HS-5 (cell line): ENCODE measurements at regions not wholly inside any gene's neighbourhood (a gene's known extent, or its start where the extent isn't known, plus 50 kb on each side); places are given as distances from the start of the nearest gene placed in this dataset.
A peak's percentile ranks its signal among the peaks of the same experiment; 100 is the strongest.

Experiments
- DNase-seq: peaks from one replicate; pipeline ENCODE4 v3.0.0-alpha.2; 2012; ENCODE audit warnings: low read depth

DNA sequence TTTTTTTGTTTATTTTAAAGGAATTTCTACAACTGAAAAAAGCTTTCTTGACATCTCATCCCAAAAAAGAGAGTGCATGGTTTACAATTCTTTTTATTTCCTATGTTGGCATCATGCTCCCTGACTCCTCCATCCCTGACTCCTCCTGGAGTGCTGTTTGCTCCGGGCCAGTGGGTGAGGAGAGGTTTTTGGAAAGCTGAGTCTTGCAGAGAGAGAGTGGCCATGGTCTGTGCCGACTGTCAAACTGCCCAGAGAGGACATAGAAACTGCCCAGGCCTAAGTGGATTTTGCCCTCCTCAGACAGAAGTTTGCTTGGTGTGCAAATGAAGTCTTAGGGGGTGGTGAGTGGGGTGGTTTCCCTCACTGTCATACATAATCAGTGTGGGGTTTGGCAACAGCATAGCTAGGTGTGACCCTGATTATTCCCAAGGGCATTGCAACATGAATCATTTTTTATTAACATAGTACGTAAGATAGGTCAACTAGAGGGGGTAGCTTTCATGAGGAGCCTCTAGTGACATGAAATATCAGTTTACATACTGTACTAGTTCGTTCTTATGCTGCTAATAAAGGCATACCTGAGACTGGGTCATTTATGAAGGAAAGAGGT, 179.8 kb upstream of the UBL3 start:
- DNase-seq: no peak

- no peak for DNase-seq
Measured at GRCh38 chr13:30027569-30028455, 177.4 kb upstream of the UBL3 start.

DNA sequence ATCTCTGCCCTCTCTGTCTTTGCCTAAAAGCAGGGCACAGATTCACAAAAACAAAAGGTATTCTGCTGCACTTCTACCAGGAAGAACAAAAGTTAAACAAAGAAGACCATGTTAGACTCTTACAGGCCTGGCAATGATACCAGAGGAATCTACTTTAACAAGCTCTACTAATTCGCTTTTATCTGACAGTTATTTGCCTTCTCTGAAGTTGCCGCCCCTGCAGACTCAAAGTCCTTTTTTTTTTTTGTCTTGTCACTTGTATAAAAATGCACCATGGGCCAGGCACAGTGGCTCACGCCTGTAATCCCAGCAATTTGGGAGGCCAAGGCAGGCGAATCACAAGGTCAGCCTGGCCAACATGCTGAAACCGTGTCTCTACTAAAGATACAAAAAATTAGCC, 176.5 kb upstream of the UBL3 start:
- no peak for DNase-seq

DNA sequence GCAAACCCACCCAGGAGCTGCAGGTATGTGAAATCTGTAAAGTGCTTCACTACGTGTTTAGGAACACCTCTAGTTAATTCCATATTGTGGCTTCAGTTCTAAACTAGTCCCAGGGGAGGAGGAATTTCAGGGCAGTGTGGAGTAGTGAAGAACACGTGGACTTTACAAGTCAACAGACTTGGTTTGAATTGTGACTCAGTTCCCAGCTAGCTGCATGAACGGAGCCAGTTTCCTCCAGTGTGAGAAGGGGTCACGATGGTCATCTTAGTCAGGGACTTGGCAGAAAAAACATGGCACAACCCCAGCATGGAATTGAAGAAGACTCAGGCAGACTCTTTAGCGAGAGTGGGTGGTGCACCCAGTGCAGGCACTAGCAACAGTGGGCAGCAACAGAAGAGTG, 175.7 kb upstream of the UBL3 start:
- DNase-seq: peak; percentile 58

DNA sequence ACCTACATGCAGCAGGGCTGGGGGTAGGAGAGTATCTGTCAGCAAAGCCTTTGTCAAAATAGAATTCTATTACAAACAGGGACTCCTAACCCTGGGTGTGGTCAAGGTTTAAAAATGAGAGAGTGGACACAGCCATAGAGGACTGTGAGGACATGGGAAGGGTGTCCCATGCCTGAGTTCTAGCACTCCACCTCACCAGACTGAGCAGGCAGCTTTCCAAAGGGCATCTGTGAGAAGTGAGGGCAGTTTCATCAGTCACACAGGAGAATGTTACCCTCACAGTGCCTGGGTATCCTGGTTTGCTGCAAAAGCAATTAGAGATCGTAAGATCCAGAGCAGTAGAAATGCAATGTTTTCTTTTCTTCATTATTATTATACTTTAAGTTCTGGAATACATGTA, 174.9 kb upstream of the UBL3 start:
- DNase-seq: no peak

DNA sequence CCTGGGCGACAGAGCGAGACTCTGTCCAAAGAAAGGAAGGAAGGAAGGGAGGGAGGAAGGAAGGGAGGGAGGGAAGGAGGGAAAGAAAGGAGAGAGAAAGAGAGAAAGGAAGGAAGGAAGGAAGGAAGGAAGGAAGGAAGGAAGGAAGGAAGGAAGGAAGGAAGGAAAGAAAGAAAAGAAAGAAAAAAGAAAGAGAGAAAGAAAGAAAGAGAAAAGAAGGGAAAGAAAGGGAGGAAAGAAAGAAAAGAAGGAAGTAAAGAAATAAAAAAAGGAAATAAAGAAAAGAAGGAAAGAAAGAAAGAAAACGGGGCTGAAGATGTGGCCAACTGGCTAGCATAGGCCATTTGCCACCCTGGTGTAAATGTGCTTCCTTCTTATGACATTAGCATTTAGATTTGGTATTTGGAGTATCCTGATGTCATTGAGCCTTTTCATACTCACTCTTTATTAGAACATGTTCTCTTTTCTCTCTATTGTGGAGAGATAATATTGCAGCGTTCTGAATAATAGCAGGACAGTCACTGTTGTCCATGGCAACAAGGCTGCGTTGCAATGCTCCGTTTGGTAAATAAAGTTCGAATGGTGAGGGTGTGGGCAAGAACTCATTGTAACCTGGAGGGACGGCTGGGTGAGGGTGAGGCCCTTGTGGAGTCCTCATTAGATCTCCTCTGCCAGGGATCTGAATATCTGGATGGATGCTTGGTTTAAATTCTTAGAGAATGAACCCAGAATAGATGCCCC, 173.9 kb upstream of the UBL3 start:
- DNase-seq: no peak

- no peak for DNase-seq
Measured at GRCh38 chr13:30023196-30023895, 172.9 kb upstream of the UBL3 start.

DNA sequence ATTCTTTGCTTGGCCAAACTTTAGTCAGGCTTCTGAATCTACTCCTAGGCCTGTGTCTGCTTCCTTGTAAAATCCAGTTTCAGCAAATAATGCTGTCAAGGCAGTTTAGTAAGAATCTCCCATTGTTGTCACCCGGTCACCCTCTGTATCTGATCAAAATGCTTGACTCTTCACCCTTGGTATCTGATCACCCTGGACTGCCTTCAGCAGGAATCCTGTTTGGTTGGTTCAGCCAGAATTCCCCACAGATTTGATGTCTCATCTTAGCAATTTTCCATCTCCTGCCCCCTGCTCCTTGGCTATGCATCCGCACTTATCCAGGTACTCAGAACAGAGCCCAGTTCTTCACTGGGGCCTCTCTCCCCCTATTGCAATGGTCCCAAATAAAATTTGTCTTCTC, 172.4 kb upstream of the UBL3 start:
- DNase-seq: no peak

- no peak for DNase-seq
Measured at GRCh38 chr13:30022256-30022655, 171.8 kb upstream of the UBL3 start.

DNA sequence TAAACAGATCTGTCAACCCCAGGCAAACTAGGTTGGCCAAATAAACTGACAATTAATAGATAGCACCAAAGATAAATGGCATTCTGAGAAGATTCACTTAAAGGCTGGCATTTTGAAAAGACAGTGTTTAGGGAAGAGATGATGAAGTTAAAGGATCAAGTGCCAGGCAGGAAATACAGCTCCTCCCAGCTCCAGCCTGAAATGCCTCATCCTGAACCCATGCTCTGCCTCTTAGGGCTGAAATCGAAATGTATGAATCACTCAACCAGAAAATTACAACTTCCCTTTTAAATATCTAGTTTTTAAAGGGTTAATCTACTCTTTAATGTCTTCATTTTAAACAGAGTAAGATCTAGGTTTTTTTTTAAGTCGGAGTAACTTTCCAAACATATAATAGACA, 171.2 kb upstream of the UBL3 start:
- DNase-seq: no peak

DNA sequence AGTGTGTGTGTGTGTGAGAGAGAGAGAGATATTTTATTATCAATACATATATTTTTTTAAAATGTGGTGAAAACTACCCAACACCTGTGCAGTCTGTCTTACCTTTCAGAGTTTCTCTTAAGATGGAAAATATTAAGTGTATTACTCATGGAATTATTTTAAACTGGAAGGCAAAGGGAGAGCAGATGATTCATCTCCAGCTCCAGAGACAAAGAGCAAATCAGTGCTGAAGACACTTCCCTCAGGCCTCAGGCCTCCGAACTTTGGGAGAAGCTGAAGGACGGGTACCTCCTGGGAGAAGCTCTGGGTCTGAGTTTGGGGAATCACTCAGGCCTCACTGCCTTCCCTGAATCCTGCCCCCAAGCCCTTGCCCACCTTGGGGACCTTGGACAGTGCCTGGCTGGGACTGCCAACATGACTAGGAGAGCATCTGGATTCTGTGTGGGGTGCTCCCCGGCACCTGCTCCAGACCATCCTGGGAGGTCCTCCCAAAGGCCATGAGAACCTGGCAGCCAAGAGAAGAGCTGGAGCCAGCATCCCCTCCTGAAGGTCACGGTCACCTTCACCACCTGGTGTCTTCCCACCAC, 170.4 kb upstream of the UBL3 start:
- no peak for DNase-seq

- DNase-seq: no peak
Measured at GRCh38 chr13:30019648-30020626, 169.5 kb upstream of the UBL3 start.

DNA sequence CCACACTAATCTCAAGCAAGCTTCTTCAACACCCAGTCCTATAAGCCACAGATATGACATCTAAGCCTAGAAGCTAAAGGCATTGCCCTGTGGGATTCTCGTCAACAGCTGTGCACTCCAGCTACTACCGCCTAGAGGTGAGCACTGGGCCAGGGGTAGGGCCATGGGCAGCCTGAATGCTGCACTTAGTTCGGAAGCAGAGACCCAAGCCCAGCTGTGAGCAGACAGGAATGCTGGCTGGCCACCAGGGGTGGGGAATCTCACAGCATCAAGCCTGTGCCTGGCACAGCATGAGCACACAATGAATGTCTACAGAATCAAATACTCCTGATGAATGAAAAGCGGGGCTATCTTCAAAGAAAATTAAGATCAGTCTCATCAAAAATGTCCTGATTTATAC, 167.5 kb upstream of the UBL3 start:
- no peak for DNase-seq

GRCh38 chr13:30016398-30016797, 166.0 kb upstream of the UBL3 start:
- no peak for DNase-seq

DNA sequence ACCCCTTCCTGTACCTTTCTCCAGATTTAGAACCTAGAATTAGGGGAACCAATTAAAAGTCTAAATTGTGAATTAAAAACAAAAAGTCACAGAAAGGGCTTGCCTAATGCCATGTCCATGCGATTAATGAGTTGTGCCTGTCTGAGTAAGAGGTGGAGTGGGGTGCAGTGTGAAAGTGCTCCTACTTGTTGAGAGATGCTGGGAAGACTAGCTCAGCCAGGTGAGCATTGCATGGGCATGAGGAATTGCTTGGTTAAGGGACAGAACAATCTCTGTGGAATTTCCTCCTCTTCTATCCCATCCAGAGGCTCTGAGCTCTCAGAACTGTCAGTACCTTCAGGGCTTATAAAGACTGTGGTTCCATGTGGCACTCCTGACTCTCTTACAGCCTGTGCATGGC, 159.0 kb upstream of the UBL3 start:
- no peak for DNase-seq

DNA sequence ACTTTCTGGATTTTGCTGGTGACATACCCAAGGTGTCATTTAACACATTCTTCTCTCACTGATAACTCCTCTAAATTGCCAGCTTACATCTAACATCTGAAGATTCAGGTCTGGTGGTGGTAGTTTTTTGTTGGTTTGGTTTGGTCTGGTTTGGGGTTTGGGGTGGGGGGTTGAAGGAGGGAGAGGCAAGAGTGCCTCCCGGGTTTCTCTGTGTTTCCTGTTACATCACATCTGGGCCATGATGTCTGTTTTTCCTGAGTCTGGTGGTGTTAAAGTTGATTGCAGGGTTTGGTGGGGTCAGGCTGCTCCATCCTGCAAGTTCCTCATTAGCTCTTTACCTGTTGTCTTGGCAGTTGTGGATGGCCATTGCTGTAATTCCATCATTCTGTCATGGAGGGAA, 155.8 kb upstream of the UBL3 start:
- no peak for DNase-seq

DNA sequence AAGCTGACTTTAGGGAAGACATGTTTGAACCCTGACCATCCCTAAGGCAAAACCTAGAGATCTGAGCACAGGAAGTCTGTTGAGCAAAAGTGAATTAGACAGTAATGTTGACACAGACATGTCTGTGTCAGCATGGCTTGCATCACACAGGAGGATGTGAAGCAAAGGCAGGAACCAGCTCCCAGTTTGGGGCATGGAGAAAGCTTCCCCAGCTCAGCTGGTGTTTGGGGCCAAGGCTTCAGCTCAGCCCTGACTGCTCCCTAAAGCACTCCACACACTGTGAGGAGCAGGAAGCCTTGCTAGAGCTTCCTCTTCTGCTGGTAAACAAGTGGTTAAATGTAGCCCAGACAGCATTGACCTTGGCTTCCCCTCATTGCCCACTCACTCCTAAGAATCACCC, 153.8 kb upstream of the UBL3 start:
- DNase-seq: no peak

- DNase-seq: no peak
Measured at GRCh38 chr13:30002577-30002976, 152.2 kb upstream of the UBL3 start.

DNA sequence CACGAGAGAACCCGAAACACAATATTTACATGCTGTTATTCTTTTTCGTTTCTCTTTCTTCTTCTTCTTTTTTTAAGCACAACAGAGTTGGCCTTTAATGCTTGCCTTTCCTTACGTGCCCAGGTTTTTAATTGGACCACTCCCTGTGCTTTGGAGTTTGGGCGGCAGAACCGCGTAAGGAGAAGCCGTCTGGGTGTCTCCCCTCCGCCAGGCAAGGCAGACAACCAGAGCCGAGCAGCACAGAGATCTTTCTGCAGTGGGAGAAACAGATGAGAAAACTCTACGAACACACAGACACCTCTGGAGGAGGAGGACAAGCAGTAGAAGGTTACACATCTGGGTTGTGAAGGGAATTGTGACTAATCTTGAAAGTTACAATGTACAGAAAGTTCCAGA, 150.0 kb upstream of the UBL3 start:
- DNase-seq: no peak

- no peak for DNase-seq
Measured at GRCh38 chr13:29999492-30000369, 149.3 kb upstream of the UBL3 start.
